GM12875 (cell line): ENCODE measurements at regions not wholly inside any gene's neighbourhood (a gene's known extent, or its start where the extent isn't known, plus 50 kb on each side); places are given as distances from the start of the nearest gene placed in this dataset.

Source experiments
- H3K4me3 ChIP-seq: one replicate; pipeline ENCODE4 v1.5.1; 2011; ENCODE audit warnings: low read depth, low read length, control low read depth
- TF ChIP-seq, protein P1 (sequence below): IDR thresholded peaks from 2 replicates; pipeline ENCODE4 v1.5.1; 2011; ENCODE audit warnings: low read depth, mild to moderate bottlenecking, control low read depth, inconsistent platforms, low read length, moderate library complexity, borderline replicate concordance; ENCODE audit not compliant: insufficient read depth

DNA sequence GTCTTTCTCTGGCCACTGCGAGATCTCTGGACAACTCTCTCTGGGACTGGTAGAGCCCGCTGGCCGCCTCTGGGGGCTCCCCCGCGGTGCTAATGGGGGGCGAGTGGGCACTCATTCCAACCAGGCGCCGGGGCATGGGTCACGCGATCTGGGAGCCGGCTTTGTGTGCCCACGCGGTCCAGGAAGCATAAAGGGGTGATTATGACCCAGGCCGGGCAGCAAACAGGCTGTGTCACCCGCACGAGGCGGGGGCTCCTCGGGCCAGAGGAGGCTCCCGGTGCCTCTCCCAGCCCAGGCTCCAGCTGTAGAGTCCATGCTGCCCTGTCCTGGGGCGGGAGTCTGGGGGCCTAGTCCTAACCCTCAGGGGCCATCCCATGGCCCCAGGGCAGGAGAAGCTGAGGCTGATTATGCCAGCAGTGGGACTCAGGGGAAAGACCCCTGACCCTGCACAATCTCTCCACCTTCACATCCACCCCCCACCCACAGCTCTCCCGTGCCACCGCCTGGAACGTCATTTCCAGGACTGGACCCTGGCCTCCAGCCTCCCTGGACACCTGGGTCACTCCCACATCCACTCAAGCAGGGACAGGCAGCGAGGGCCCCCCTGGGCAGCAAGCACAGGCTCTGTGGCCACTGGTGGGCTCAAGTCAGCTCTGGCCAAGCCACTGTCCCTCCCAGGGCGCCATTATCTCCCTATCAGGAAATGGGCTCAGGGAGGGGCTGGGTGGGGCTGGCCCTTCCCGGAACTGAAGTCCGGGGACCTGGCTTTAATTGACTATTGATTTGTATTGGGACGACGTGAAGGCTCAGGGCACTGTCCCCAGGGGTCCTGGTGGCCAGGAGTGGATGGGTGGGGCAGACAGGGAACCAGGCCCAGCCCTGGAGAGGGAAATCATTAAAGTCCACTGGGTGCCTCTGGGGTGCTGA lies 50.0 kb downstream of the PTPRS start:
- no peak overlapping the region for H3K4me3 ChIP-seq
- TF ChIP-seq, protein P1, sequence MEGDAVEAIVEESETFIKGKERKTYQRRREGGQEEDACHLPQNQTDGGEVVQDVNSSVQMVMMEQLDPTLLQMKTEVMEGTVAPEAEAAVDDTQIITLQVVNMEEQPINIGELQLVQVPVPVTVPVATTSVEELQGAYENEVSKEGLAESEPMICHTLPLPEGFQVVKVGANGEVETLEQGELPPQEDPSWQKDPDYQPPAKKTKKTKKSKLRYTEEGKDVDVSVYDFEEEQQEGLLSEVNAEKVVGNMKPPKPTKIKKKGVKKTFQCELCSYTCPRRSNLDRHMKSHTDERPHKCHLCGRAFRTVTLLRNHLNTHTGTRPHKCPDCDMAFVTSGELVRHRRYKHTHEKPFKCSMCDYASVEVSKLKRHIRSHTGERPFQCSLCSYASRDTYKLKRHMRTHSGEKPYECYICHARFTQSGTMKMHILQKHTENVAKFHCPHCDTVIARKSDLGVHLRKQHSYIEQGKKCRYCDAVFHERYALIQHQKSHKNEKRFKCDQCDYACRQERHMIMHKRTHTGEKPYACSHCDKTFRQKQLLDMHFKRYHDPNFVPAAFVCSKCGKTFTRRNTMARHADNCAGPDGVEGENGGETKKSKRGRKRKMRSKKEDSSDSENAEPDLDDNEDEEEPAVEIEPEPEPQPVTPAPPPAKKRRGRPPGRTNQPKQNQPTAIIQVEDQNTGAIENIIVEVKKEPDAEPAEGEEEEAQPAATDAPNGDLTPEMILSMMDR, result no peak

DNA sequence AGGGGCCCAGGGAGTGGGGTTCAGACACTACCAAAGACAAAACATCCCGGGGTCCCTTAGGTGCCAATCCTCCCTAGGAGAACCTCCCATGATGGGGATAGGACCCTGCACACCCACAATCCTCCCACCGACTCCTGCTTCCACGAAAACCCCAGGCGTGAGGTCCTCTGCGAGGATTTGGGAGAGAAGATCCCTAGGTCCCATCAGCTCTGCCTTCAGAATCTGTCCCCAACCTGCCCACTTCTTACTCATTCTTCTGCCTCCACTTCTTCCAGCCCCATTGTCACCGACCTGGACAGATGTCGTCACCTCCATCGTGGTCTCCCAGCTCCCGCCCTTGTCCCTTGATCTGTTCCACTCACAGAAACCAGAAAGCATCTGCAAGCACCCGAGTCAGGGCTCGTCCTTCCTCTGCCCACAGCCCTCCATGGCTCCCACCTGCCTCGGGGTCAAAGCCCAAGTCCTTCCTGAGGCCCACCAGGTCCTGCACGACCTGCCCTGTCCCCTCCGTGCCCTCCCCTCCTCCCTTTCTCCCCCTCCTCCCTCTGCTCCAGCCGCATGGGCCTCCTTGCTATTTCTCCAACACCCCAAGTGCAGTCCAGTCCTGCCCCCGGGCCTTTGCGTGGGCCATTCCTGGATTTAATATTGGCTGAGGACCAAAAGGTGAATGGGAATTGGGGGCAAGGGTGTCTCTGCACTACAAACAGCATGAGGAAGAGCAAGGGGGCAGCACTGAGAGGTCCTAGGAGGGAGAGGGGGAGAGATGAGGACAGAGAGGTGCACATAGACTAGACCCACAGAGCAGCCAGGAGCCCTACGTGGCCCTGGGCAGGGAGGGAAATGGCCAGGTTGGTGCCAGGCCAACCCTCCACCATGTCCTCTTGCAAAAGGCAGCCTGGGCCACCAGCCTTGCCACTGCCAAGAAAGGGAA lies 51.3 kb downstream of the PTPRS start:
- TF ChIP-seq, protein P1, result no peak

DNA sequence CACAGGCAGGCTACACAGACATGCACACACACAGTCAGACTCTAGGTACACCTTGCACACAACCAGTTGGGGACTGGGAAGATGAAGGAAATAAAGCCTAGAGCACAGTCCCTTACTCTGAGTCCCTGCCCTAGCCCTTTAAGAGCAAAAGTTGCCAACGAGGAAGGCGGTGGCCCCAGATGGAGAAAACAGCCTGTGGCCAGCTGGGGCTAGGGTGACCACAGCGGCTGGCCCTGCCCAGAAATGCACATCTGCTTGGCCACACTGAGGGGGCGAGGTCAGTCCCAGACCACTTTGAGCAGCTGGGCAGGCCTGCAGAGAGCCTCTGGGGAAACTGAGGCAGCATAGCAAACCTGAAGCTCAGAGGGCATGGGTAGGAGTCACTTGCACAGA lies 52.3 kb downstream of the PTPRS start:
- H3K4me3 ChIP-seq, result no peak overlapping the region
- TF ChIP-seq, protein P1, result no peak

More for the DNA sequence above, 51.3 kb downstream of the PTPRS start:
- H3K4me3 ChIP-seq, result no peak overlapping the region

DNA sequence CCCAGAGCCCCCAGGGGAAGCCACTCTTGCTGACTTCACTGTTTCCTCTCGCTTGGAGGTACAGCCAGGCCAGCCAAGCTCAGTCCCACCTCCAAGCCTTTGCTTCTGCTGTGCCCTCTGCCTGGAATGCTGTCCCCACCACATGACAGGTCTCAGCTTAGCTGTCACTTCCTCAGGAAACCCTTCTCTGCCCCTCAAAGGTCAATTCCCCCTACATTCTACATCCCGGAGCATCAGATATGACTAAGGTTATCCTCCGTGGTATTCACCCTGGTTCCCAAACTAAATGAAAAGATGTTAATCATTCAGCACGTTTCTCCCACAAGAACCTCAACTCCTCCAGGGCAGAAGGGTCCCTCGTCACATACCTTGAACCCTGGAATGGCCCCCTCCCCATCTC lies 53.5 kb downstream of the PTPRS start:
- no peak overlapping the region for H3K4me3 ChIP-seq

DNA sequence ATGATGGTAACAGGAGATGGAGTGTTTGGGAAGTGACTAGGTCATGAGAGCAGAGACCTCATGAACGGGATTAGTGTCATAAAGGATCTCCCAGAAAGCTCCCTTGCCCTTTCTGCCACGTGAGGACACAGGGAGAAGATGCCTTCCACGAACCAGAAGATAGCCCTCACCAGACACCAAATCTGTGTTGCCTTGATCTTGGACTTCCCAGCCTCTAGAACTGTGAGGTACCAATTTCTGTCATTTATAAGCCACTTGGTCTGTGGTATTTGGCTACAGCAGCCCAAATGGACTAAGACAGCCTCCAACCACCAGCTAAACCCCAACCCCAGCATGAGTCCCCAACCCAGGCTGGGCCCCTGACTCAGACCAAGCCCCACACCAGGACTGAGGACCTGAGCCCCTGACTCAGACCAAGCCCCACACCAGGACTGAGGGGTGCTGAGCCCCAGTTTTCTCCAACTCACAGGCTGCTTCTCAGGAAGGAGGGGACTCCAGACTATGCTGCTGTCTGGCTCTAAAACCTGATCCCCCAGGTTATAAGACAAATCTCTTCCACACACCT lies 54.1 kb downstream of the PTPRS start:
- TF ChIP-seq, protein P1, result no peak
- no peak overlapping the region for H3K4me3 ChIP-seq

More for the DNA sequence above, 53.5 kb downstream of the PTPRS start:
- TF ChIP-seq, protein P1, result no peak

DNA sequence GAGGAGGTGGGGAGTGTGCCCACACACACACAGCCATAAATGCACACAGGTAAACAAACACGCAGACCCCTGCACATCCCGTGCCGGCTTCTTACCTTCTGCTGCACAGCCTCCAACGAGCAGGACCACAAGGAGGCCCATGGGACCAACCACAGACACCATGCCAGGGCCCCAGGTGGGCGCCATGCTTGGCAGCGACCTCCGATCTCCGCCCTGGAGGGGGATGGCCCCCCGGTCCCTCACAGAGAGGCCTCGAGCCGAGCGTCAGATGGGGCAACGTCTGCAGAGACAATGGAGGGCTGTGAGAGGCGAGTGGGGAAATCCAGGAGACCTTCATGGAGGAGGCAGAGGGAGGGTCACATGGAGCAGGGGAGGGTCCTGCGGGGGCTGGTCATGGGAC lies 54.7 kb downstream of the PTPRS start:
- H3K4me3 ChIP-seq, result no peak overlapping the region
- TF ChIP-seq, protein P1, result no peak
